Right hindlimb (tissue), 1 donor: ENCODE measurements at regions not wholly inside any gene's neighbourhood (a gene's known extent, or its start where the extent isn't known, plus 50 kb on each side); places are given as distances from the start of the nearest gene placed in this dataset.
A peak's percentile ranks its signal among the peaks of the same experiment; 100 is the strongest.

Experiments
- DNase-seq: peaks from one replicate; pipeline ENCODE4 v3.0.0-alpha.2; 2018

GRCh38 chr6:23989885-23990533 lies 136.0 kb upstream of the NRSN1 start:
- no peak for DNase-seq

DNA sequence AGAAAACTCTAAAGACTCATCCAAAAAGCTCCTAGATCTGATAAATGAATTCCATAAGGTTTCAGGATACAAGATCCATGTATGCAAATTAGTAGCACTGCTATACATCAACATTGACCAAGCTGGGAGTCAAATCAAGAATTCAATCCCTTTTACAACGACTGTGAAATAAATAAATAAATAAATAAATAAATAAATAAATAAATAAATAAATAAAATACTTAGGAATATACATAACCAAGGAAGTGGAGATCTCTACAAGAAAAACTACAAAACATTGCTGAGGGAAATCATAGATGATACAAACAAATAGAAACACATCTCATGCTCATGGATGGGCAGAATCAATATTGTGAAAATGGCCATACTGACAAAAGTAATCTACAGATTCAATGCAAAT lies 132.0 kb upstream of the NRSN1 start:
- no peak for DNase-seq

- DNase-seq: no peak
Measured at GRCh38 chr6:24004062-24004461, 122.0 kb upstream of the NRSN1 start.

- DNase-seq: no peak
Measured at GRCh38 chr6:24004659-24005058, 121.4 kb upstream of the NRSN1 start.

DNA sequence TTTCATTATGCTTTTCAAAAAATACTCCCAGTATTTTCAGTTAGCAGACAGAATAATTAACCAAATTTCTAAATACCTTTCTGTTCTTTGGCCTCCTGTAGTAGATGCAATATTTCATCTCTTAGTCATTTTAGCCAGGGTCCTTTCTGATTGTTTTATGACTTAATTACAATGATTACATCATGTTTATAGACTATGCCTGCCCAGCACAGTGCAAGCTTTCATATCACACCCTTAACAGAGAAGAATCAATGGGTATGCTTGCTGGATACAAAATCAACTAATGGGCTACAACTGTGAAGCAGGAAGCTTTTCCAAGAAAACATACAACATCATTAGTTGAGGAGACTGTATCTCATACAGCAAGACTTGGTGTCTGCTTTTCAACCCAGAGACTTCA lies 119.8 kb upstream of the NRSN1 start:
- DNase-seq: no peak

GRCh38 chr6:24009319-24009718 lies 116.7 kb upstream of the NRSN1 start:
- DNase-seq: no peak

DNA sequence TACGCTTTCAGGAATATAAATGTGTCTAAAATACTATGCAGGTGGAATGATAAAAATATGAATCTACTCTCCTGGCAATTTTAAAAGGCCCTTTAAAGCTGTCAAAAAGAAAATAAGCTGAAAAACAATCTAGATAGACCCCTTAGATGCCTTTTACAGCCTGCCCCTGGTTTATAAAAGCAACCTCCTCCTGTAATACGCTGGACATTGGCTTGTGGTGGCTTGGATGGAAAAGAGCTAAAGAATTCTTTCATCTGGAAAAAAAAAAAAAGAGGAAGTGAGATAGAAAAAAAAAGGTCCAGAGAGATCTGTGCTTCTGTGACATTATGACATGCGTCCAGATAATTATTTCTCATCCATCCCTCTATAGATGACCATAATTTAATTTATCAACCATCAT lies 115.9 kb upstream of the NRSN1 start:
- no peak for DNase-seq

- no peak for DNase-seq
Measured at GRCh38 chr6:24016286-24016685, 109.7 kb upstream of the NRSN1 start.

- DNase-seq: no peak
Measured at GRCh38 chr6:24016857-24017256, 109.2 kb upstream of the NRSN1 start.

DNA sequence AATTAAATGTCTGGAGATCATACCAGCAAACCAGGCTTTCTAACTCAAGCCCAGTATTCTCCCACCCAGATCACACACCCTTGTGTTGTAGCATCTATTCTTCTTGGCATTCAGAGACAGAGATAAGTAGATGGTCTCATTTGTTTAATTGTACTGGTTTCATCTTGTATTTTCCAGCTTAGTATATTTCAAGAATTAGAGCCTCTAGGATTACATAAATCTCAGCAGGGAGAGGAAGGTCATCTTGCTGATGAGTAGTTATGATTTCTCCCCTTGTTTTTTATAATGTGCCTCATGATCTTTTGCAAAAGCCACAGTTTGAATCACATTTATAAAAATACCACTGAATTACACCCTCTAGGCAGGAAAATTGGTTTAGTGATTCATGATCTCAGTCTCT lies 106.6 kb upstream of the NRSN1 start:
- no peak for DNase-seq

DNA sequence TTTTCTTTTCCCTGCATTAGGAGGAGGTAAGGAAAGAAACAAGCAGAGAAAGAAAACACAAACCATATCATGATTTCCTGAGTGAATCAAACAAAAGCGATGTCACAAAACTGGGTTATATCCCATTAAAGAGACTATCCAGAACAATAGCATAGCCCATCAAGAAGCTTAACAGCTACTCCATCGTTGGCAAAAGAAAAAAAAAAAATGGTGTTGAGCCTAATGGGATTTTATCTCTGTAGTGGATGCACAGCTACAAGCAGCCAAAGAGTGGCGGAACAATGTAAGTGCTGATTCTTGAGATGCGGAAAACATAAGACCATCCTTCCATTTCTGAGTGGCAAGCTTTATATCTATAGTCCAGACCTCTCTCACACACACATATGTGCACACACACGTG lies 106.2 kb upstream of the NRSN1 start:
- DNase-seq: no peak

DNA sequence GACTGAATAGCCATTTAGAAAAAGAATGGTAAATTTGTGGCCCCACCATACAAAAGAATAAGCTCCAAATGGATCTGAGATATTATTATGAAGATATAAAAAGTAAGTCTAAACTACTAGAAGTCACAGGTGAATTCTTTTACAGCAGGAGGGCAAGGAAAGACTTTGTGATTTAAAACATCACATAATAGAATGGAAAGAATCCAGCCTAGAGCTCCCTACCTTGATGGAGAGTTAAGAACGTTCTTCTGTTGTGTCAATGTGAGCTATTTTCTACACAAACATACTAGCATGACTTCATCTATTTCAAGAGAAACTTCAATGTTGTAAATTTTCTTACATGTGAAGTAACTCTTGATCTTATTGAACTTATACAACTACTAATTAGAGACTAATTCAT lies 100.0 kb upstream of the NRSN1 start:
- no peak for DNase-seq

DNA sequence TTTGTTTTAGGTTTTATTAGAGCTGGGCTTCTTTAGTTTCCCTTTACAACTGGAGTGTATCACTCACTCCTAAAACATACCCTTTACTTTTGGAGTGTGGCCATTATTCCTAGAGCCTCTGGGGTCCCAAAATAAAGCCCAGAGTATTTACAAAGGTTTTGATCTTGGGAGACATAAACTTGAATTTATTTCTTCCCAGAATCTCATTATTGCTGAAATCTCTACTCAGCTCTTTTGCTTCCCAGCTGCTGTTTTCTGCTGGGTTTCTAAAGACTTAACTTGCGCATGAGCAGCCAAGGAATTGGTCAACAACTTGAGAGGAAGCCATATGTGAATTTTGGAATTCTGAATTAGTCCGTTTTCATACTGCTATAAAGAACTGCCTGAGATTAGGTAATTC lies 94.5 kb upstream of the NRSN1 start:
- DNase-seq: no peak

DNA sequence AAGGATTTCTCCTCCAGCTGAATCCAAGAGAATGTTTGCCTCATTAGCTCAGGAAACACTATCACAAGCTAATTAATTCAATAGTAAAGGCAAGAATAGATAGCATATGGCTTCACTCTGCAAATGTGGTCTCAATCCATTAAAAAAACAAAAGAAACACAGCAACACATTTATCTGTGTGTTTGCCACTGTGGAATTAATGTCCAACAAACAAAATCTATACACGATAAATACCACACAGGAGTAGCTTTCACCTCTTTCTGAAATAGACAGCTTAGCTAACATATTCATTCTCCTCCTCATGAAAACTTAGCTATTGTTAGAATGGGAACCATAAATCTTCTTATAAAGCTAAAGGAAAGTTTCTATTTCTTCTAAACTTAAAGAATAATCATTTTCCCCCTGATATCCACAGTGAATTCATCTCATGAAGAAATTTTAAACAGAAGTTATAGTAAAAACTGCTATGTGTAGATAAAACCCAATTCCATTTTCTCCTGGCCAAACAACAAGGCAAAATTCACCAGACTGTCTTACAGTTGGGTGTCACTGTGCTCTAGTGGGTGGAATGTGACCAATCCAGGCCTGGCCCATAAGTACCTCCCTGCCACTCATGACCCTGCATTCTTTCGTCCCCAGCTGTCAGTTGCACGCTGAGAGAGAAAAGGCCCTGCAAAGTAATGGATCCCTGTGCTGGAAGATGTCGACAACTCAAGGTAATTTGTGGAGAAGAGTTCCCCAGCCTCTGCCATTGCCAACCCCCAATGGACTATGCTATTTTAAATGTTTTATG lies 92.9 kb upstream of the NRSN1 start:
- no peak for DNase-seq

GRCh38 chr6:24043848-24044247 lies 82.2 kb upstream of the NRSN1 start:
- no peak for DNase-seq

DNA sequence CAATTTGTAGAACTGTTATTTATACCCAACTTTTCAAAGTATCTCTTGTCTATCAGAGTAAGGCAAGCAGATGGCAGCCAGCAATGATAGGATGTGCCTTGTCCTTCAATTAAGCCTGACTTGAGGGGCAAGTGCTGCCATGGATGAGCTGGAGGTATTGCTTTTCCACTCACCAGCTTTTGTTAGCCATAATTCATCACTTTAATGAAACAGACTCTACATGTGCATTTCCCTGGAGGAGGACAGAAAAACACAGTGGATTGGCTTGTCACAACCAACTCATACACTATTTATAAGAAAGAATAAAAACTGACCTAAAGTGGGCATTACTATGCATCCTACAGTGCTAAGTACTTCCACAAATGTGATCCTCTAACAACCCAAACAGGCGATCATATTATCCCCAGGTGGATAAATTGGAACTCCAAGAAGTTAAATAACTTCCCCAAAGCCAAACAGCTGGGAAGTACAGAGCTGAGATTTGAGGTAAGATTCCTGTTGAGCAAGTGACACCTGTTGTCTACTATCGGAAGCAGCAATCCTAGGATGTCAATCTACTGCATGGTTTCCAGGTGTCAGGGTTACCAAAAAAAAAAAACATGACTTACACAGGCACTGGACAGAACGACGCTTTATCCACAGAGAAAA lies 73.9 kb upstream of the NRSN1 start:
- no peak for DNase-seq

GRCh38 chr6:24052590-24052961 lies 73.4 kb upstream of the NRSN1 start:
- peak; percentile 28 for DNase-seq

GRCh38 chr6:24053057-24053456 lies 73.0 kb upstream of the NRSN1 start:
- DNase-seq: no peak

GRCh38 chr6:24054388-24054787 lies 71.6 kb upstream of the NRSN1 start:
- no peak for DNase-seq

- DNase-seq: no peak
Measured at GRCh38 chr6:24056567-24056966, 69.4 kb upstream of the NRSN1 start.

- no peak for DNase-seq
Measured at GRCh38 chr6:24057030-24057429, 69.0 kb upstream of the NRSN1 start.

DNA sequence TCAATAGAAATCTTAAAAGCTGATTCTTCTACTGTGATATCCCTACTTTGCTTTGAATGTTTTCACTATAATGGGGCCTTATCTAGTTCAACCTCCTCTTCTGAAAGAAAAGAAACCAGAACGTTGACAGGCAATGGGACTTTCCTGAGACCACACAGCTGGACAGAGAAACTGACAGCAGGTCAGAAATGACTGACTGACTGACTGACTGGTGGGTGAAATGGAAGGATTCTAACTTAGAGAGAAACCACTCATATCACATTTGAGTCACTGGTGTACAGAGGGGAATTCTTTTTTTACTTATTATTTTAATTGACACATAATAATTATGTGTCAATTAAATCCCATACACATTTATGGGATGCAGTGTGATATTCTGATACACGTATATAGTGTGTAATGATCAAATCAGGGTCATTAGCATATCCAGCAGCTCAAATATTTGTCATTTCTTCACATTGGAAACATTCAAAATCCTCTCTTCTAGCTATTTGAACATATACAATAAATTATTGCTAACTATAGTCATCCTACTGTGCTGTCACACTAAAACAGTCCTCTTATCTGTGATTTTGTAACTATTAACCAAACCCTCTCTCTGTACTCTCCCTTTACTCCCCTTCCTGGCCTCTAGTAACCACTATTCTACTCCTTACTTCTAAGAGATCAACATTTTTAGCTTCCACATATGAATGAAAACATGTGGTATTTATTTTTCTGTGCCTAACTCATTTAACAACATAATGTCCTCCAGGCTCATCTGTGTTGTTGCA lies 64.8 kb upstream of the NRSN1 start:
- no peak for DNase-seq

DNA sequence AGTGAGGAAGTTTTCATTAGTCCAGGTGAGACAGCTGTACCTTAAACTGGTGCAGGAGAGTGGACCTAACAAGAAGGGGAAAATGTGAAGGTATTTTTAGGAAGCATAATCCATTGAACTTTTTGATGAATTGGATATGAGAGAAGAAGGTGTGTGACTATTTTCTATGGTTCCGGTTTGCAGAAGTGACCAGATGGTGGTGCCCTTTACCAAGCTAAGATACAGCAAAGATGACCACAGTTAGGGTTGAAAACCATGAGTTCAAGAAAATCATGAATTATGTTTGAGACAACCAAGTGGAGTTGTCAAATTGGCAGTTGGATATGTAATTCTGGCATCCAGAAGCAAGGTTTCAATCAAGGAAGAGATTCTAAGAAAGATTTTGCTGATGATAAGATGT lies 61.9 kb upstream of the NRSN1 start:
- no peak for DNase-seq

GRCh38 chr6:24064832-24065231 lies 61.2 kb upstream of the NRSN1 start:
- DNase-seq: no peak
